Right hindlimb (tissue), 1 donor: ENCODE measurements at regions not wholly inside any gene's neighbourhood (a gene's known extent, or its start where the extent isn't known, plus 50 kb on each side); places are given as distances from the start of the nearest gene placed in this dataset.
A peak's percentile ranks its signal among the peaks of the same experiment; 100 is the strongest.

Experiments used
- DNase-seq: peaks from one replicate; pipeline ENCODE4 v3.0.0-alpha.2; 2018

DNA sequence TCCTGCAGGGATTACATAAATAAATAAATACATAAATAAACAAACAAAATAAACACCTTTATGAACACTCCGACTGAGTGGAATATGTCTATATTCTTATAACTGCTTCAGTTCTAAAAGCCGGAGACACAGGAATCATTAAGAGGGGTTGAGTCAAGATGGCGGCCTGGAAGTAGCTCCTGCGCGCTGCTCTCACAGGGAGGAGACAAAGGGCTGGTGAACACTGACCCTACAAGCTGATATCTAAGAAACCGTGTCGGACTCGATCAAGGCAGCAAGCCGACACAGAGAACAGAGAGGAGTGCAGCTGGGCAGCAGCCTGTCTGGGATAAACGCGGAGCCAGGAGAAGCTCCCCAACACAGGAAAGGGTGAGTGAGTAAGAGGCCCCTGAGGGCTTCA, 1098.6 kb upstream of the NCAM2 start:
- DNase-seq = no peak

DNA sequence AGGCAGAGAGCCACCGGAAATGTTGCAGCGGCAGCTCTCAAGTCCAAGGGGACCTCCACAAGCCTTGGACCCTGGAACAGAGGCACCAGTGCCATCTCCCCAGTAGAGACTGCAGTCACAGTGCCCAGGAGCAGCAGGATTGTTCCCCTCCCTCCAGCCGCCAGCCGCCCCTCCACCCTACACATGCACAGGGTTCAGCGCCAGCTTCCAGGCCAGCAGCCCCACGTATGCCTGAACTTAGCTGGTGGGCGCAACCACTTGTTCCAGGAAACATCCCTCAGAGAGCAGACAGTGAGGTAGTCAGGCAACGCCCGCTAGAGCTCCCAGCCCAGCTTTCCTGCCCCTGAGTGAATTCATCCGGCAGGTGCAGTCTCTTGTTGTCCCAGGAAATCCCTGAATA, 1098.1 kb upstream of the NCAM2 start:
- no peak for DNase-seq

DNA sequence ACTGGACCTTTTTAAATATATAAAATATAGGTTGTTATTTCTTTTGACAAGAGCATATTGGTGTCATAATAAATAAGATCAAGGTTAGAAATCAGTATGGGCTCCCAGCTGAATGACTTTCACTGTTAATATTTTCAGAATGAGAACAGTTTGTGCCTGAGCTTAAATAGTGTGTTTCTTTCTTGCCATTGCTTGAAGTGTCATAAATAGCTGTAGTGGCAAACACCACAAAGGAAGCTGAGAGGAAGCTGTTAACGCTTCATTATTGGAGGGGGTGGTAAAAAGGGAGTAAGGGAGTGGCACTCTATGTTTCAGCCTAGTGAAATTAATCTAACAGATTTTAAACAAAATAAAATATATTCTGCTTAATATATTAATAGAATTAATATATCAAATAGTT, 1089.8 kb upstream of the NCAM2 start:
- DNase-seq = no peak

DNA sequence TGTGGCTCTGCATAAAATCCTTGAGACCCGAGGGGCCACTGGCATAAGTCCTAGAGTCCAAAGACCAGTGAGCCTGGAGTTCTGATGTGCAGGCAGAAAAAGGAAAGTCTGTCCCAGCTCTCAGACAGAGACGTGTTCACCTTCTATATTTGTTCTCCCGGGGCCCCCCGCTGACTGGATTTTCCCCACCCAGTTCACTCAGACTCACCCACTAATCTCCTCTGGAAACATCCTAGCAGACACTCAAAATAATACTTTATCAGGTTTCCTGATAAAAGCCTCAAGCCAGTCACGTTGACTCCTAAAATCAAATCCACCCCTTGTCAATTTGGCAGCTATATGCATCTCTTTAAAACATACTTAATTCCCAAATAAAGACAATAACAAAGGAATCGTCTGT, 1084.2 kb upstream of the NCAM2 start:
- no peak for DNase-seq

DNA sequence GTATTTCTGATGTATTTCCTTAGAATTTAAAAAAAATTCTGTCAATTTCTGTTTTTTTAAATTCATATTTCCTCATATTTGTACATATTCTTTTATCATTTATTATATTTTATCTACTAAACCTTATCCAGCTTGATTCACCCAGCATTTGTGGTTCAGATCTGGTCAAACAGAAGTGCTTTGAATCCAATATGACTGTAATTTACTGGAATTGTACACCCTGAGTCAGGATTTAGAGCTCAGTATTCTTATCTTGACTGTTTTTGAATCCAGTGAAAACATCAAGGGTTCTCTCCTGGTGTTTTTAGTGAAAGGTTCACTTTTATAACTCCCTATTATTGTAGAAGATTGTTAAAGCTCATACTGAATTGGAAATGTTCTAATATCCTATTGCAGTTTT, 1077.0 kb upstream of the NCAM2 start:
- no peak for DNase-seq

DNA sequence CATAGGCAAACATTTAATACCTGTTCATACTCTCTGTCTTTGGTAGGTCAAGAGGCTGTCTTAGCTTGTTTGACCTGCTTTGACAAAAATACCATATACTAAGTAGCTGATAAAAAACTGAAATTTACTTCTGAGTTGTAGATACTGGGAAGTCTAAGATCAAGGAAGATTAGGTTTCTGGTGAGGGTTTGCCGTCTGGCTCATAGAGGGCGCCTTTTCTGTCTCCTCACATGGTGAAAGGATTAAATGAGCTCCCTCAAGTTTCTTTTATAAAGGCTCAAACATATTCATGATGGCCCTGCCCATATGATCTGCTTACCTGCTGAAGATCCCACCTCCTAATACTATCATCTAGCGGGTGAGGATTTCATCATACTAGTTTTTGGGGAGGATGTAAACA, 1076.1 kb upstream of the NCAM2 start:
- DNase-seq = no peak

DNA sequence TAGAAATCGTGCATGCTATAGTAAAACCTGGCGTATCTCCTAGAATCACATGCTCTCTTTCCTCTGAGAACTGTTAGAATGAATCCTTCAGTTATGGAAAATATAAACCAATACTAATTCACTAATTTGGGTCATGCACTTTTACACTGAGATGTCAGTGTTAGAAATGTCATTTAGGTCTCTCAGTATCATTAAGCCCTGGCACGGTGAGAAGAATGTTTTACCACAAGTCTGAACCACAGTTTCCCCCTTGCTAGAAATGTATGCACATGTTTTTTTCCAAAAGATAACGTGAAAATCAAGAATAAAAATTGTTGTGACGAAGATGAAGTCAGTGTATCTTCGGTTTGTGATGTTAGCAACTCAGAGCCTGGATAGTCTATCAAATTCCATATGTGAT, 1062.7 kb upstream of the NCAM2 start:
- no peak for DNase-seq

DNA sequence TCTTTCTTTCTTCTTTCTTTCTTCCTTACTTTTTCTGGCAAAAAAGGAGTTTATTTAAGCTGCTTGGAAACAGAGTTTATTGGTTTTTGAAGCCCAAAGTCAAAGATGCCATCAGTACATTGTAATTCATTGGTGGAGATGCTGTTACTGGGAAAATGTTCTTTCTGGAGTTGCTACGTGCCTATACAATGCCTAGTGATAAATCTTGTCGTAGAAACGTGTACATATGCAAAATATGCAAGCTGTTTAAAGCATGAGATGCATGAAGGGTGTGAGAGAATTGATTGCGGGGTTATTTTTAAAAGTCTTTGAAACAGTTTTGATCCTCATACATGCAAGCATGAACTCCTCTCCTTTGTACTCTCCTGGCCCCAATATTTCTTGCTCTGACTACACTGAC, 1060.6 kb upstream of the NCAM2 start:
- DNase-seq = no peak

DNA sequence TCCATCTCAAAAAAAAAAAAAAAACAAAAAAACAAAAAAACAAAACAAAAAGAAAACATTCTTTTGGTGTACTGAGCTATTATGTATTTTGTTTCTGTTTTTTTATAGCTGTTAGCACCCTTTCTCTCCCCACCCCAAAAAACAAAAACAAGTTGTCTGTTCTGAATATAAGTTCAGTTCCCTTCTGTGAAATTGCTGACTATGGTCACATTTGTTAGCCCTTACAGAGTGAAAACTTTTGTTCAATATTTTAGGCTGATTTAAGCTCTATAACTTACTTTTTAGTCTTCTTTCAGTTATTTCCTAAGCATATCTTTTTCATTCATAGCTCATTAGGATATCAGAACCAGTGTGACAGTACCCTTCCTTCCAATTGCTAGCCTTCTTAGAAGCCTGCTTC, 1056.6 kb upstream of the NCAM2 start:
- no peak for DNase-seq

DNA sequence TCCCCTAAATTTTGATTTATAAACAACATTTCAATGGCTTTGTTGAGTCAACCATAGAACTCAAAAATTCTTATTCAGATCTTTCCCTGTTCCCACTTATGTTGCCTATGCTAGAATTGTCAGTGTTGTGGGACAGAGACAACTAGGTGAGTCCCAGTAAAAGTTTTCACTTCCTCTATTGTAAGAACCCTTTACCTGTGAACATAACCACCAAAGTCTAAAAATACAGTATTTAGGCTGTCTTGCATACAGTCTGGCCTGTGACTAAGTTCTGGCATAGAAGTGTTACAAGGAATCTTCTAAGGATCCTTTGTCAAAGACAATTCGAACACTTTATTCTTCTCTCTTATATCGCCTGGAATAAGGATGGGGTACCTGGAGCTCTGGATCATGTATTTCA, 1047.9 kb upstream of the NCAM2 start:
- no peak for DNase-seq

DNA sequence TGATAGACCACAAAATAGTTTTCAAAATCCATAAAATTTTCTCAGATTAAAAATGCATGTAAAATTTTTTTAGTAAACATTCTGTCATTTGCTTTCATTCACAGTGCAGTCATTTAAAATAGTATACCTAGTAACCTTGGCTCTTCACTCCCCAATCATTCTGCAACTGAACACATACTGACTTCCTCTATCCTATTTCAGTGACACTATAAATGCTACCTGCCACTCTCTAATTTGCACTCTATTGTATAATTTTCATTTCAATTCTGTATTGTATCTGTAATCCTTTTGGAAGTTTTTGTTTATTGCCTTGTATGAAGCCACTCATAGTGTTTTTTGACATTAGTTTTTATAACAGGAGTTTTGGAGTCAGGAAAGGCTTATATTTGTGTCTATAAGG, 1029.1 kb upstream of the NCAM2 start:
- no peak for DNase-seq

DNA sequence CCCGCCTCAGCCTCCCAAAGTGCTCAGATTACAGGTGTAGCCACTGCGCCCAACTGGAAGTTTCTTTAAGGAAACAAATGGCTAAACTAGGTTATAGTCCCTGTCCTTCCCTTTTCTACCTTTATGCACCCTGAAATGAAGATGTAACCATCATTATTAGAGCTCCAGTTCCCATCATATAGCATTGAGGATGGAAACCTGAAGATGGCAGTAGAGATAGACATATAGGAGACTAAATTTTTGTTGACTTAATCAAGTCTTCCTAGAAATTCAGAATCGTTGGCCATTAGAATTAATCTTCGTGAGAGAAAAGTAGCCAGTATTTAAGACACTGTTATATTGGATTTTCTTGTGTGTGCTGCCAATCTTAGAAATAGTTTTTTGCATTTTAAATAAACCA, 1016.3 kb upstream of the NCAM2 start:
- DNase-seq = no peak

DNA sequence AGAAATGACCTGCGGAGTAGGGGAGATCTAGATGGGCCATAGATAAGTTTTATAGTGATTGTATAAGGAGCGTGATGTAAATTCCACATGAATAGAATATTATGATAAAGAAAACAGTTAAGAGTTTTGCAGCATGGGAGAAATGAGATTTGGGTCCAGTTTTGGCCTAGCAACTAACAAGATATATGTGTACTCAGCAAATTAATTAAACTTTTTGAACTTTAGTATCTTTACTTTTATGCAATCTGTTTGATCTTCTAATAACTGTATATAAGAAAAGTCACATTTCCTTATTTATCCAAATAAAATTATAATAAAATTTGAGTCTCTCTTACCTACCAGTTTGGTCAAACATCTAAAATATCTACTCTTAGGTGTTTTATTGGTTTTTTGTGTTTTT, 1011.8 kb upstream of the NCAM2 start:
- DNase-seq = no peak

DNA sequence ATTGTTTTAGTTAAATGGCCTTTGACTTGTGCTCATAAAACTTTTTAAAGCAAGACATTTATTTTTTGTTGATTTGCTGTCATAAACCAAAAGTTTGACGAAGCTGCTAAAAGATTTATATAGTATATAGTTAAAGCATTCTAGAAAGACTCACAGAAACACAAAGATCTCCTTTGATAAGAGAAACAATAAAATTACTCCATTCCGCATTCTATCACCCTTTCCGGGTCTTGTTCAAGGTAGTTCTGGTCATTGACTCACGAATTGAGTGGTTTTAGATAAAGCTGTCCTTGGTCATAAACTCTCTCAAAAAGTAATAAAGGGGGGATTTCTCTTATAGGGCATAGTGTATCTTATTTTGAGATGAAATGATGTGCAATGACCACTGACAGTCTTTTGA, 1010.5 kb upstream of the NCAM2 start:
- no peak for DNase-seq

DNA sequence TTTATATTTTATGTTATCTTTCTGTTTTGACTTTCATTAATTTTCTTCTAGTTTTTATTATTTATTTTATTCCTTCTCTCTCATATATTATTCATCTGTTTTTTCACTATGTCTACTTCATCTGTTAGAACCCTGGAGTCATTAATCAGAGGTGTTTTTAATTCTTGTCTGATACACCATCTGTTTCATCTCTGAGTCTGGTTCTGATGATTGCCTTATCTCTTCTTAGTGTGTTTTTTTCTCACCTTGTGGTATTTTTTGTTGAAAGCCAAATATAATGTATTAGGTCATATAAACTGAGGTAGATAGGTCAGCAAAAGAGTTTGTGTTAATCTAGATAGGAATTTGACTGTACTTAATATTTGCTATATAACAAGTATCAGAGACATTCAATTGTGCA, 1005.7 kb upstream of the NCAM2 start:
- no peak for DNase-seq

DNA sequence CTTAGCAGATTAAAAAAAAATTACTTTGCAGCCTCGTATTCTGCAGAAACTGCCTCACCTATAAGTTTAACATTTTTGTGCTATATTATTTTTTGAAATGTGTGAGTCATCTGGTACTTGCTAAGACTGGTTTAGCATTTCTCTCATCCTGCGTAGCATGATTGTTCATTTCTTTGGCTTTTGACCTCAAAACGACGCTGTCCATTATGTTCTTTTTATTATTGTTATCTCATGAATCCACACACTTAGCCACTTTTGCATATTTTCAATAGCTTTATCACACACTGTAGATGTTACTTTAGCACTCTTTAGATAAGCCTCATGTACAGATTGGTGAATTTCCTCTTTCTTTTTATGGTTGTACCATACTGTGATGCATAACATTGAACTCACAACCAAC, 1004.9 kb upstream of the NCAM2 start:
- no peak for DNase-seq

DNA sequence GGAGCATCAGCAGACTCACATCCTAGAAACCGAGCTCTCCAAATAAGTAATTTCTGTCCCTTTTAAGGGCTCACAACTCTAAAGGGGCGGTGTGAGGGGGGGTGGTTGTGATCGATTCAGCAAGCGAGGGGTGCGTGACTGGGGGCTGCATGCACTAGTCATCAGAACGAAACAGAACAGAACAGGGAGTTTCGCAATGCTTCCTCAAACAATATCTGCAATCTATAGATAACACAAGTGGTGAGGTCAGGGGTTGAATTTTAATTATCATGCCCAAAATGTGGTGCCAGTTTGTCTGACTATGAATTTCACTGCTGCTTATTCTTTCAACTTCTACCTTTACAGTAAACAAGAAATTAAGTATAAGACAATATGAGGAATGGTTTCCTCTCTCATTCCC, 1003.0 kb upstream of the NCAM2 start:
- no peak for DNase-seq

DNA sequence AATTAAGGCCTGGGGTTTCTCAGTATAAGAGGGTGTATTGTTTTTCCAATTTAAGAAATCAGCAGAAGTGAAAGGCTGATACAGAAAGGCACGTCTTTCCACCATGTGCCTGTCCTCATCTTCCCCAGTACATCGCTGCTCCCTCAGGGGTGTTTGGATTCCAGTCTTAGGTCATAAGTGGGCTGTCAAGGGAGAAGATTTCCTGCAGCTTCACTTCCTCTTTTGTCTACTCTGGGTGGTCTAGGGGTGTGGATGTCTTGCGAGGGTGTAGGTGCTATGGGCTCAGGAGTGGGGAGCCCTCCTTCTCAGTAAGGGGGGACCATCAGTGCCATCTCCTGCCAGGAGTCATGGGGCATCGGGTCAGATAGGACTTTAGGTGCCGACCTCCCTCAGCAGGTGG, 999.8 kb upstream of the NCAM2 start:
- DNase-seq = no peak

DNA sequence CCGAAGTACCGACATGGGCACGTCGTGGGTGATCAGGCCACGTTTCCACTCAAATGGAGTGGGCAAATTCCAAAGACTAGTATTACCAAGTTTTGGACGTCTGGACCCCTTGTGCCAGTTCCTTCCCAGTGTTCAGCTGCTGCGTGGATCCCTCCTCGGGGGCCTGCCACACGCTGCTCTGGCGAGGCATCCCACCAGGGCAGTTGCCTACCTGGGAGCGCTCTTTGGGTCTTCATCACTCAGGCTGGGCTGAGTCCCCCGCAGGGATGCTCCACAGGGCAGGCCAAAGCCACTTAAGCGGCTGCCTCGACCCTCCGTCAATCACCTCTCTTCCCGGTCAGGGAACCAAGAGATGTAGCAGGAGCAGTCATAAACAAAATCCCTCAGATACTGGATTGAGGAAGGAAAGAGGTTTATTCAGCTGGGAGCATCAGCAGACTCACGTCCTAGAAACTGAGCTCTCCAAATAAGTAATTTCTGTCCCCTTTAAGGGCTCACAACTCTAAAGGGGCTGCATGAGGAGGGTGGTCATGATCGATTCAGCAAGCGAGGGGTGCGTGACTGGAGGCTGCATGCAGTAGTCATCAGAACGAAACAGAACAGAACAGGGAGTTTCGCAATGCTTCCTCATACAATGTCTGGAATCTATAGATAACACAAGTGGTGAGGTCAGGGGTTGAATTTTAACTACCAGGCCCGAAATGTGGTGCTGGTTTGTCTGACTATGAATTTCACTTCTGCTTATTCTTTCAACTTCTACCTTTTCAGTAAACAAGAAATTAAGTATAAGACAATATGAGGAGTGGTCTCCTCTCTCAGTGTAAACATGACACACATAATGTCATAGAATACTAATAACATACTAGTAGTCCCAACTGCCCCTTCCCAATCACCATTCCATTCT, 998.6 kb upstream of the NCAM2 start:
- DNase-seq = no peak

DNA sequence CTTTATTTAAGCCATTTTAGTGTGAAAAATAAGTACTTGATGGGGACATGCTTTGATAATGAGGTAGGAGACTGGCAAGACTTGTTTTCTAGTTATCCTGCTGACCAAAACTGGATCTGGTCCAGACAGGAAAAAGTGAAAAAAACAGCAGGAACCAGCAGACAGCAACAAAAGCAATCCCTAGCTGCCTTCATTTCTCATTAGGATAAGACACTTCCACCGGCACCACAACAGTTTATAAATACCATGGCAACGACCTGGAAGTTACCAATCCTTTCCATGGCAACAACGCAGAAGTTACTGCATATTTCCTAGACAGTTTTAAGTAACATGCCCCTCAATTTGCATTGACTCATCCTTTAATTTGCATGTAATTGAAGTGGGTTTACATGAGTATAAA, 993.8 kb upstream of the NCAM2 start:
- DNase-seq = peak; percentile 23

DNA sequence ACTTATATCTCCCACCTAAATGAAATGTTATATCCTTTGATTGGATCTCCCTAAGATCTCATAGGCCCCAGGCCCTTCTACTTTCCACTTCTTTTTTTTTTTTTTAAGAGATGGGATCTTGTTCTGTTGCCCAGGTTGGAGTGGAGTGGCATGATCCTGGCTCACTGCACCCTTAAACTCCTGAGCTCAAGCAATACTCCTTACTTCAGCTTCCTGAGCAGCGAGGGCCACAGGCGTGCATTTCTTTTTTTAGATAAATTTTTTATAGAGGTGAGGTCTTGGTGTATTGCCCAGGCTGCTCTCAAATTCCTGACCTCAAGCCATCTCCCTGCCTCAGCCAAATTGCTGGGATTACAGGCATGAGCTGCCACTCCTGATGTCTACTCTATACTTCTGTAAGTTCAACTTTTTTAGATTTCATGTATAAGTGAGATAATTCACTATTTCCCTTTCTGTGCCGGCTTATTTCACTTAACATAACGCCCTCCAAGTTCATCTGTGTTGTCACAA, 987.5 kb upstream of the NCAM2 start:
- DNase-seq = peak; percentile 29

DNA sequence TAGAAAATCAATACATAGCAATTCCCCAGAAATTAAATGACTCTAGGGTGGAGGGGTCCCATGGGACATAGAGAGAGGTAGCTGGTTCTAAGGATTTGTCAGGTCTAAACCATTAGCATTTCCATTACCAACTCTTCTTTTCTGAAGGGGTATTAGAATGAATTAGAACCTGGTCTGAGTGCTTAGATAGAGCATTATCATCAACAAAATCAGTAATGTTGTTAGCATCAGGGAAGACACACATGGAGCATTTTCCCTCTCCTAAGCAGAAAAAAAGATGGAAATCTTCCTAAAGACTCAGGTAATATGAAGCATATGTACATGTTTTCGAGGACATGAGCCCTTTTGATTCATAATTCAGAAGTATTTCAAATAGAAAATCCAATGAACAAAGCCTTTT, 984.4 kb upstream of the NCAM2 start:
- no peak for DNase-seq

DNA sequence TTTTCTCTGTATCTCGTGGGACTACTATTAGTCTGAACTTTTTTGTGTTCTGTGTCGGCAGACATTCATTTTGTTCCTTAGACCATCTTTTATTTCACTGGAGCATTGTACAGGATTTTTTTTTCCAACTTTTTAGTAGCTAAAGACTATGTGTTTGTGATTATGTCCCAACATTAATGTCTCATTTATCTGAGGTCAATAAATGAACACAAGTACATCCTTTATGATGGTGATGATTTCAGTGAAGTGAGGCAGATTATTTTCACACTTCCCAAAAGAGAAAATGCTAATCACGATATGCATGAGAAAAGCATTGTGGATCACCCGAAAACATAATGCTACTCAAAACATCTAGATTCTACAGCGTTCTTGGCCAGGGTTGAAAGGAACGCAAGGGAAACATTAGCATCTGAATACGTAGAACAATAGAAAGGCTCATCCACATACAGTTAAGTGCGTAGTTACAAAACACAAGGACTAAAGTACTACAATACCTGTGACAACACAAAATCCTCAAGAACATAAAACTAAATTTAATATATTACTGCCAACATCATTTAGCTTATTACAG, 981.7 kb upstream of the NCAM2 start:
- DNase-seq = no peak

DNA sequence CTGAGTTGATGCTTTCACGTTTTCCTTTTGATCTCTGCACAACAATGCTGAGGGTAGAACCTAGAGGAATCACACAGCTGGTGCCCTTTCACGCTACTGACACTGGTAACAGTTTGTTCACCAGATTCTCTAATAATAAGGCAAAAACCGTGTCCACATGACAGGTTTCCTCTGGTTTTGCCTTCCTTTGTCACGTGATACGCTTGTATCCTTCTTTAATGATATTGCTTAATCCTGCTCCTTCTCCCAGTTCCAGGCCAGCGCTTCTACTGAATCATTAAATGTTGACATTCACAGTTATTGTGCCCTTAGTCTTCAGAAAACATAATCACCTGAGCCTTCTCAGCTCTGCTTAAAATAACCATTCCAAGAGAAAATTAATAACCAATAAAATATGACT, 978.2 kb upstream of the NCAM2 start:
- no peak for DNase-seq

DNA sequence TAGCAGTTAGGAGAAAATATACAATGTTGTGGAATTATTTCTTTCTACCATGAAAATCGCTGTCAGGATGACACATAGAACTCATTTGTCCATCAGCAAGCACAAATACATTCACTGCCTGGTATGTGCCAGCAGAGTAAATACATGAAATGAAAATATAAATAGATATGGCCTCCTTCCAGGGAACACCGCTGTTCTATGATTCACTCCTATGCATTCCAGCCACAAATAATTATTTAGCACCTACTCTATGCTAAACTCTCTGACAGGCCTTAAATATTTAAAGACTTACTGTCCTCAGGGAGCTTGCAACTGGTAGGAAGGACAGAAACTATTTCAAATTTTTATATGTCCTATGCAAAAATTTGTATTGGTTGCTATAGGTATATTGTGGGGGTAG, 975.0 kb upstream of the NCAM2 start:
- DNase-seq = no peak
